Activated gamma-delta T cell treated with anti-CD3 and anti-CD28 coated beads, Interleukin-2, amount 50 U/mL, for 16 hours (primary cell): ENCODE measurements at regions not wholly inside any gene's neighbourhood (a gene's known extent, or its start where the extent isn't known, plus 50 kb on each side); places are given as distances from the start of the nearest gene placed in this dataset.

ENCODE experiments used
- DNase-seq: peaks from one replicate; pipeline ENCODE4 v3.0.0-alpha.2; 2020; ENCODE audit warnings: low read depth

- DNase-seq, result no peak
These were observed 115.9 kb downstream of the LY86 start for GRCh38 chr6:6704103-6705060.

- no peak for DNase-seq
These were observed 116.5 kb downstream of the LY86 start for GRCh38 chr6:6705061-6705425.

- DNase-seq, result no peak
These were observed 117.6 kb downstream of the LY86 start for GRCh38 chr6:6705915-6706675.

- no peak for DNase-seq
These were observed 118.6 kb downstream of the LY86 start for GRCh38 chr6:6707143-6707542.

GRCh38 chr6:6709106-6709505 is 120.6 kb downstream of the LY86 start:
- no peak for DNase-seq

- DNase-seq, result no peak
These were observed 122.7 kb downstream of the LY86 start for GRCh38 chr6:6711031-6711785.

- DNase-seq, result no peak
These were observed 123.4 kb downstream of the LY86 start for GRCh38 chr6:6711832-6712448.

GRCh38 chr6:6712449-6713403 is 124.2 kb downstream of the LY86 start:
- no peak for DNase-seq

GRCh38 chr6:6713657-6714056 is 125.1 kb downstream of the LY86 start:
- DNase-seq, result no peak

- DNase-seq, result no peak
These were observed 125.8 kb downstream of the LY86 start for GRCh38 chr6:6714118-6714897.

GRCh38 chr6:6714953-6715352 is 126.4 kb downstream of the LY86 start:
- DNase-seq, result no peak

- no peak for DNase-seq
These were observed 126.9 kb downstream of the LY86 start for GRCh38 chr6:6715465-6715864.

GRCh38 chr6:6716998-6717763 is 128.7 kb downstream of the LY86 start:
- DNase-seq, result no peak

GRCh38 chr6:6717953-6718352 is 129.4 kb downstream of the LY86 start:
- no peak for DNase-seq

GRCh38 chr6:6721606-6722005 is 133.1 kb downstream of the LY86 start:
- DNase-seq, result no peak

- DNase-seq, result no peak
These were observed 133.7 kb downstream of the LY86 start for GRCh38 chr6:6722195-6722594.

- no peak for DNase-seq
These were observed 134.8 kb downstream of the LY86 start for GRCh38 chr6:6723361-6723760.

- DNase-seq, result no peak
These were observed 135.5 kb downstream of the LY86 start for GRCh38 chr6:6723921-6724538.
